ENCODE measurements at regions not wholly inside any gene's neighbourhood (a gene's known extent, or its start where the extent isn't known, plus 50 kb on each side); places are given as distances from the start of the nearest gene placed in this dataset.

- TF ChIP-seq, protein P1, sequence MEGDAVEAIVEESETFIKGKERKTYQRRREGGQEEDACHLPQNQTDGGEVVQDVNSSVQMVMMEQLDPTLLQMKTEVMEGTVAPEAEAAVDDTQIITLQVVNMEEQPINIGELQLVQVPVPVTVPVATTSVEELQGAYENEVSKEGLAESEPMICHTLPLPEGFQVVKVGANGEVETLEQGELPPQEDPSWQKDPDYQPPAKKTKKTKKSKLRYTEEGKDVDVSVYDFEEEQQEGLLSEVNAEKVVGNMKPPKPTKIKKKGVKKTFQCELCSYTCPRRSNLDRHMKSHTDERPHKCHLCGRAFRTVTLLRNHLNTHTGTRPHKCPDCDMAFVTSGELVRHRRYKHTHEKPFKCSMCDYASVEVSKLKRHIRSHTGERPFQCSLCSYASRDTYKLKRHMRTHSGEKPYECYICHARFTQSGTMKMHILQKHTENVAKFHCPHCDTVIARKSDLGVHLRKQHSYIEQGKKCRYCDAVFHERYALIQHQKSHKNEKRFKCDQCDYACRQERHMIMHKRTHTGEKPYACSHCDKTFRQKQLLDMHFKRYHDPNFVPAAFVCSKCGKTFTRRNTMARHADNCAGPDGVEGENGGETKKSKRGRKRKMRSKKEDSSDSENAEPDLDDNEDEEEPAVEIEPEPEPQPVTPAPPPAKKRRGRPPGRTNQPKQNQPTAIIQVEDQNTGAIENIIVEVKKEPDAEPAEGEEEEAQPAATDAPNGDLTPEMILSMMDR (IDR thresholded peaks at IDR 0.05; ENCODE audit: poor library complexity), result no peak
- TF ChIP-seq EZH2 (IDR thresholded peaks at IDR 0.05; ENCODE audit: borderline replicate concordance) (no peak), EZH2phosphoT487 (IDR thresholded peaks at IDR 0.05; ENCODE audit: low read depth, severe bottlenecking, unreplicated experiment) (no peak)
These were observed 86.8 kb downstream of the SPRING1 start for GRCh38 chr12:116651089-116651488.

Data from hepatocyte (in vitro differentiated cells).